ENCODE measurements at regions not wholly inside any gene's neighbourhood (a gene's known extent, or its start where the extent isn't known, plus 50 kb on each side); places are given as distances from the start of the nearest gene placed in this dataset.

DNA sequence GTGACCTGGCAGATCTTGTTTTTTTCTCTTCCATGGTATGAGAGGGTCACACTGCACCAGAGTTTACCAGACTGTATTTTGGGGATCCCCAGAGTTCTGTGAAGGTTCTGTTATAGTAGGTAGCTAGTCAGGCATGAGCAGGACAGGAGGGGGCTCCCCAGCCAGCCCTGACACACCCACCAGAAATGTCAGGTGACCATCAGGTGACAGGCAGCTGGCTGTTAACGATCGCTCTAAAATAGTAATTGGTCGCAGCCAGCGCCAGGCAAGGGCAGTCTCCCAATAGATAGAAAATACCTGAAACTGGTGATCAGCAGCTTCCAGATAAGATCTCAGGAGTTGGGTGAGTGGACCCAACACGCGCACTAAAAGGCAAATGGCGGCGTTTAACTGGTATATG lies 264.9 kb downstream of the RHOU start:
- H3K36me3 ChIP-seq (ENCODE audit: control insufficient read depth, insufficient read depth, low read length) = no peaks in the 10 kb centered on the region
- no peak overlapping the region for H3K4me3 ChIP-seq (ENCODE audit: low read length)
- no CpG with 5 or more reads among the region's 8 CpGs for WGBS (ENCODE audit: insufficient coverage, low lambda C conversion rate)
- no peak overlapping the region for H3K27ac ChIP-seq (ENCODE audit: low read length)
- H3K4me1 ChIP-seq (ENCODE audit: control insufficient read depth, insufficient read depth, low read length) = no peaks in the 10 kb centered on the region
- no peaks in the 10 kb centered on the region for H3K9me3 ChIP-seq (ENCODE audit: control insufficient read depth, low read depth, low read length)
- no peaks in the 10 kb centered on the region for H3K27me3 ChIP-seq (ENCODE audit: control insufficient read depth, insufficient read depth, low read length)
- DNase-seq = no peak

DNA sequence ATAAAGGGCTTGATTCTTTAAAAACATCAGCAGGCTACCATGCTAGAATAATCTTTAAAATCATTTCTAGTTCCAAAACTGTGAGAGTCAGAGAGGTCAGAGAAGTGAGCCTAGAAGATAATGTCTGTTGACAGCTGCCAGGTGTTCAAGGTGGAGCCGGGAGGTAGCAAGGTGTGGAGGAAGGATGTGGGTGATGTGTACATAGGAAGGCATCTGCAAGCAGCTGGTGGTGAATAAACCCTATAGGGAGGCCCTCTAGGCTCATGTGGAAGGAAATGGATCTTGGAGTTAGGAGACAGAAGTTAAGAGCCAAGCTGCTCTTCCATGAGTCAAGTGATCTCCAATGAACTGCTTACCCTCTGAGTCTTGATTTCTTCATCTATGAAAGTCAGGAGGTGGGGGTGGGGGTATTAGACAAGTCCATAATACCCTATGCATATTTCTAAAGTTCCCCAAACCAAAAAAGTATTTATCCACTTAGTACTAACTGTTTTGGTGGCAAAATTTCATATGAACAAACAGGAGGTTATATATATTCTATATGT lies 266.3 kb downstream of the RHOU start:
- Histone ChIP-seq H3K36me3 (ENCODE audit: control insufficient read depth, insufficient read depth, low read length) (no peaks in the 10 kb centered on the region), H3K9me3 (ENCODE audit: control insufficient read depth, low read depth, low read length) (no peaks in the 10 kb centered on the region), H3K27ac (ENCODE audit: low read length) (no peak overlapping the region), H3K4me3 (ENCODE audit: low read length) (no peak overlapping the region), H3K27me3 (ENCODE audit: control insufficient read depth, insufficient read depth, low read length) (no peaks in the 10 kb centered on the region), H3K4me1 (ENCODE audit: control insufficient read depth, insufficient read depth, low read length) (no peaks in the 10 kb centered on the region)
- WGBS (ENCODE audit: insufficient coverage, low lambda C conversion rate) = no CpG with 5 or more reads among the region's 1 CpG
- DNase-seq = peak in 1 of 2 donors; percentile 37

DNA sequence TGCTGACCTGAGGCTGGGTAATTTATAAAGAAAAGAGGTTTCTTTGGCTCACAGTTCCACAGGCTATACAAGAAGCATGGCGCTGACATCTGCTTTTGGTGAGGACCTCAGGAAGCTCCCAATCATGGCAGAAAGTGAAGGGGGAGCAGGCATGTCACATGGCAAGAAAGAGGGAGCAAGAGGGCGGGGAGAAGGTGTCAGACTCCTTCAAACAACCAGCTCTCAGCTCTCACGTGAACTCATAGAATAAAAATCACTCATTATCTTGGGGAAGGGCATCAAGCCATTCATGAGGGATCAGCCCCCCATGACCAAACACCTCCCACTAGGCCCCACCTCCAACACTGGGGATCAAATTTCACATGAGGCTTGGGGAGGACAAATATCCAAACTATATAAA lies 266.8 kb downstream of the RHOU start:
- WGBS (ENCODE audit: insufficient coverage, low lambda C conversion rate) = no CpG with 5 or more reads among the region's 3 CpGs

DNA sequence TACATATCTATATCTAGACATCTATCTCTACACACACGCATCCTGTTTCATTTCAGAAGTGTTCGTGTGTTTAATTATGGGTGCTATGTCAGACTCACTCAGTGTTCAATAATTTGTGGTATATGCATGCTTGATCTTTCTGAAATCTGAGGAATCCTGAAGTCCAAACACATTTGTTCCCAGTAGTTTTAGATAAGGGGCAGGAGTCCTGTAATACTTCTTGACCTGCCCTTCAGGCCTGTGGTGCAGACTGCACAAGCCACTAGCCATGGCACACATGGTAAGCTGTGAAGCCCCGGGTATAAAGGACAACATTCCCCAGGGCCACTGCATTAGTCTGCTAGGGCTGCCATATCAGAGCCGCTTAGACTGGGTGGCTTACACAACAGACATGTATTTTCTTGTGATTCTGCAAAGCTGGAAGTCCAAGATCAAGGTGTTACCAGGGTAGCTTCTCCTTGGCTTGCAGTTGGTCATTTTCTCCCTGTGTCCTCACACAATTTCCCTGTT lies 267.2 kb downstream of the RHOU start:
- Histone ChIP-seq H3K36me3 (ENCODE audit: control insufficient read depth, insufficient read depth, low read length) (no peaks in the 10 kb centered on the region), H3K4me1 (ENCODE audit: control insufficient read depth, insufficient read depth, low read length) (no peaks in the 10 kb centered on the region), H3K9me3 (ENCODE audit: control insufficient read depth, low read depth, low read length) (no peaks in the 10 kb centered on the region), H3K4me3 (ENCODE audit: low read length) (no peak overlapping the region), H3K27me3 (ENCODE audit: control insufficient read depth, insufficient read depth, low read length) (no peaks in the 10 kb centered on the region), H3K27ac (ENCODE audit: low read length) (no peak overlapping the region)
- DNase-seq = no peak
- no CpG with 5 or more reads among the region's 4 CpGs for WGBS (ENCODE audit: insufficient coverage, low lambda C conversion rate)

More for the DNA sequence above, 266.8 kb downstream of the RHOU start:
- Histone ChIP-seq H3K4me1 (ENCODE audit: control insufficient read depth, insufficient read depth, low read length) (no peaks in the 10 kb centered on the region), H3K27me3 (ENCODE audit: control insufficient read depth, insufficient read depth, low read length) (no peaks in the 10 kb centered on the region), H3K9me3 (ENCODE audit: control insufficient read depth, low read depth, low read length) (no peaks in the 10 kb centered on the region), H3K27ac (ENCODE audit: low read length) (no peak overlapping the region), H3K4me3 (ENCODE audit: low read length) (no peak overlapping the region), H3K36me3 (ENCODE audit: control insufficient read depth, insufficient read depth, low read length) (no peaks in the 10 kb centered on the region)
- no peak for DNase-seq

DNA sequence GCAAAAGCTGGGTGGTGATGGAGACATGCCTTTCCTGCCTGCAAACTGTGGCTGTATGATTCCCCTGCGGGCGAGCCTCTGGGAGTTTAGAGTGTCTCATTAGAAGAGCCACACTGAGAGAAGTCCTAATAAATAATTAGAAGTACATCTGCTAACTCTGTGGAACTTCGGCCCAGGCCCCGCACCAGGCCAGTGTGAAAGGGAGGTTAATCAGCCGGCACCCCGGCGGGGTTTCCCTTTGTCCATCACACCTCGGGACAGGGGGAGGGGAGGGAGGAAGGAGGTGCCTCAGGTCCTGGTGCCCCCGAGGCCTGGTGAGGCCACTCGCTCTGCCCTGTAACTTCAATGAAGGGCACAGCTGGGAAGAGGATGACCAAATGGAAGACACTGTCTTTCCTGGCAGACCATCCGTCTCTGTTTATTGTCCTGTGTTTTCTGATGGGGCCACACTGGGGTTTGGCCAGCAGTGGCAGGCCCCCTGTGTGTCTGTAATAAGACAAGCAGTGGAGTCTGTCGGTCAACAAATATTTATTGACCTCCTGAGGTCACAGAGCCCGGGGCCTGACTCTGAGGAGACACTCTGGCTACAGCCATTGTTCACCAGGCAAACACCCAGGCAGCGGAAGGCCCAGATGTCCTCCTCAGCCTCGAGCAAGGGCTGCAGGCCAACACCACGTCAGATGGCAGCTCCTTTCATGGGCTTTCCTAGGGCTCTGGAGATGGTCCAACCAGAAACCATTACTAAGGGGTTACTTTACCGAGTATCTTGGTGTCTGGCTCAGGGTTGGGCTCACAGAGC lies 267.5 kb upstream of the RAB4A start:
- no peak for DNase-seq
- H3K9me3 ChIP-seq (ENCODE audit: control insufficient read depth, low read depth, low read length) = no peaks in the 10 kb centered on the region
- no CpG with 5 or more reads among the region's 17 CpGs for WGBS (ENCODE audit: insufficient coverage, low lambda C conversion rate)
- no peaks in the 10 kb centered on the region for H3K27me3 ChIP-seq (ENCODE audit: control insufficient read depth, insufficient read depth, low read length)
- no peaks in the 10 kb centered on the region for H3K36me3 ChIP-seq (ENCODE audit: control insufficient read depth, insufficient read depth, low read length)
- no peak overlapping the region for H3K4me3 ChIP-seq (ENCODE audit: low read length)
- H3K4me1 ChIP-seq (ENCODE audit: control insufficient read depth, insufficient read depth, low read length) = no peaks in the 10 kb centered on the region
- no peak overlapping the region for H3K27ac ChIP-seq (ENCODE audit: low read length)

DNA sequence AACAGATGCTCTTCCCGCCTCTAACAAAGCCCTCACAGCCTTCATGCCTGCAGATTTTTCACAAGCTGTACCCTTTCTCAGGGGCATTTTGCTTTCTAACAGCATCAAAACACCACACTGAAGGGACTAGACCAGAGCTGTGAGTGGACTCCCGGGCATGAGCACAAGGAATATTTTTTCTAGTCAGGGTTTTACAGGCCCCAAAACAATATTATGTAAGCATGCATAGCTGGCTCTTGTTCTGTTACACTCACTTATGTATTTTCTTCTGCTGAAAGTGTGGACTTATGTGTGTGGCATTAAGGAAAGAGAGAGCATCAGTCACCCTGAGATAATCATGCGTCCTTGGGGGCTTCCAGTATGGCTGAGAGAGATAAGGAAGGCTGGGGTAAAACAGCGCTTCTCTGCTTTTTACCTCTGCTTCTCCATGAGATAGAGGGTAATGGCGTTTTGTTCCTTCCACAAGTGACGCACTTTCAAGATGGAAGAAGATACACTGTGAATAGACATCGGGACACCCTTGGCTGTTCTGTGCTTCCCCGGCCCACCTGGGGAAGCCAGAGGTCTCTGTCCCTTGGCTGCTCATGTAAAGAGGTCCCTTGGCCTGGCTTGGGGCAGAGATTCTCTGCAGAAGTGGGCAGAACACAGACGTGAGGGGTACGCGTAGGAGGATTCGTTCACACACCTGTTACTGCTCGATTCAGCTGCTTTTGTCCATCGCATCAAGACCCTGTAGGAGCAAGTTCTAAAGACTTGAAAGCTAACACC lies 266.7 kb upstream of the RAB4A start:
- no peak for DNase-seq
- H3K27me3 ChIP-seq (ENCODE audit: control insufficient read depth, insufficient read depth, low read length) = no peaks in the 10 kb centered on the region
- H3K4me3 ChIP-seq (ENCODE audit: low read length) = no peak overlapping the region
- H3K36me3 ChIP-seq (ENCODE audit: control insufficient read depth, insufficient read depth, low read length) = no peaks in the 10 kb centered on the region
- H3K27ac ChIP-seq (ENCODE audit: low read length) = no peak overlapping the region
- no peaks in the 10 kb centered on the region for H3K4me1 ChIP-seq (ENCODE audit: control insufficient read depth, insufficient read depth, low read length)
- no peaks in the 10 kb centered on the region for H3K9me3 ChIP-seq (ENCODE audit: control insufficient read depth, low read depth, low read length)
- whole genome bisulfite sequencing (ENCODE audit: insufficient coverage, low lambda C conversion rate) = 100% methylated on average over 1 of the region's 14 CpGs

DNA sequence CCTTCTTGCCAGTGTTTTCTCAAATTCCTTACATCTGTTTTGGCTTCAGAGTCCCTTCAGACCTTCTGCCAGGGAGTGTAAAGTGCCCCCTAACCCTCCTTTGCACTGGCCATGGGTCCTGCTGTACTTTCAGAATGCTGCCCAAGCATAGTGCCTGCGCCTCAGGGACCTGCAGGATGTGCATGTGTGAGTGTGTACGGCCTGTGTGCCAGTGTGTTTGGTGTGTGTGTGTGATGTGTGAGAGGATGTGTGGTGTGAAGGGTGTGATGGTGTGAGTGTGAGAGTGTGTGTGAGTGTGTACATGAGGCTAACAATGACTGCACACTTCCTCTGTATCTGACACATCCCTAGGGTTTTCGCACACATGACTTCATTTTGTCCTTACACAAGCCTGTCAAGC lies 265.8 kb upstream of the RAB4A start:
- Histone ChIP-seq H3K9me3 (ENCODE audit: control insufficient read depth, low read depth, low read length) (no peaks in the 10 kb centered on the region), H3K4me3 (ENCODE audit: low read length) (no peak overlapping the region), H3K36me3 (ENCODE audit: control insufficient read depth, insufficient read depth, low read length) (no peaks in the 10 kb centered on the region), H3K27ac (ENCODE audit: low read length) (no peak overlapping the region), H3K4me1 (ENCODE audit: control insufficient read depth, insufficient read depth, low read length) (no peaks in the 10 kb centered on the region), H3K27me3 (ENCODE audit: control insufficient read depth, insufficient read depth, low read length) (no peaks in the 10 kb centered on the region)
- WGBS (ENCODE audit: insufficient coverage, low lambda C conversion rate) = no CpG with 5 or more reads among the region's 3 CpGs
- no peak for DNase-seq

DNA sequence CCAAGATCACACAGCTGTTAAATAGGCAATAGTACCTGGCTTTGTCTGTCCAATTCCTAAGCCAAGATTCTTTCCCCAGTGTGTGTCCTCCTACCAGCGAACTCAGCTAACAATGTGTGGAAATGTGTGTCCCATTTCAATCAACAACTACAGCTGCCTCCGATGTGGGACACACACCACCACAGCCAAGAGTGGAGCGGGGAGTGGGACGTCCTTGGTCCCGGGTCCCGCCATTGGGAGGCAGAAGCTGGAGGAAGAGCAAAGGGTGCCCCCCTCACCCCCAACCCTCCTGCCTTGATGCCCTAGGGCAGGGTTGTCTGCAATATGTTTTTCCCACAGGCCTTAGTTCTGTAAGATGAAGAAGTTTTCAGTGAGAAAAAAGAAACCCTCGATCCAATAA lies 265.4 kb upstream of the RAB4A start:
- H3K36me3 ChIP-seq (ENCODE audit: control insufficient read depth, insufficient read depth, low read length) = no peaks in the 10 kb centered on the region
- no peak for DNase-seq
- no peak overlapping the region for H3K27ac ChIP-seq (ENCODE audit: low read length)
- no peaks in the 10 kb centered on the region for H3K27me3 ChIP-seq (ENCODE audit: control insufficient read depth, insufficient read depth, low read length)
- no peak overlapping the region for H3K4me3 ChIP-seq (ENCODE audit: low read length)
- H3K4me1 ChIP-seq (ENCODE audit: control insufficient read depth, insufficient read depth, low read length) = no peaks in the 10 kb centered on the region
- no peaks in the 10 kb centered on the region for H3K9me3 ChIP-seq (ENCODE audit: control insufficient read depth, low read depth, low read length)
- 67% methylated on average over 1 of the region's 7 CpGs for WGBS (ENCODE audit: insufficient coverage, low lambda C conversion rate)

DNA sequence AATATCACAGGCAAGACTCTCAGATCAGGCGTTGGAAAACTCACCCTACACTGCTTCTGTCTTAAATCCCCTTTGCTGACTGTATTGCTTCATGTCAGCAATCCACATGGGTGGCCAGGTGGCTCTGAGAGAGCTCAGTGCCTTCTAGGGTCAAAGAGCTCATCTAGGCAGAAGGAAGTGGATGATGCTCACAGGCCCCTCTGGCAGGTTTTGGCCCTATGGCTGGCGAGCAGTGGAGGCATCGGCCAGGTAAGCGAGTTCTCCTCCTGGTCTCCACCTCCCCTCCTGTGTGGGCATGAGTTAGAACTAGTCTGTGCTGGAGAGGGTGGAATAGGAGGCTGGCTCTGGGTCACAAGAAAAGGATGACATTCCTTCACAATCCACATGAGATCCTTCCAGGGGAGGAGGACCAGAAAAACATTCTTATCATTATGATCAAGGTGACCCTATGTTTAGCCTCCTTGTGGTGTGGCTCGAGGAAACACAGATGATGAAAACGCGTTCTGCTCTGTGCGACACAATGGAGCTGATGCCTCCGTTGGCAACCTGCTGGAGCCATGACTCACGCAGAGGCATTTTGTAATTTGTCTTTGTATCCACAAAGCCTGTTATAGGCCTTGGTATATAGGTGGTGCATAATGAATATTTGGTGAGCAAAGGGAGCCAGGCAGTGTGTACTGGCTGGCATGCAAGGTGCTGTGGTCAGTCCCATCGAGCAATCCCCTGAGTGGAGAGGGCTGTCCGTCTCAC lies 264.6 kb upstream of the RAB4A start:
- no peak overlapping the region for H3K27ac ChIP-seq (ENCODE audit: low read length)
- H3K36me3 ChIP-seq (ENCODE audit: control insufficient read depth, insufficient read depth, low read length) = no peaks in the 10 kb centered on the region
- no peak overlapping the region for H3K4me3 ChIP-seq (ENCODE audit: low read length)
- H3K9me3 ChIP-seq (ENCODE audit: control insufficient read depth, low read depth, low read length) = no peaks in the 10 kb centered on the region
- H3K27me3 ChIP-seq (ENCODE audit: control insufficient read depth, insufficient read depth, low read length) = no peaks in the 10 kb centered on the region
- H3K4me1 ChIP-seq (ENCODE audit: control insufficient read depth, insufficient read depth, low read length) = no peaks in the 10 kb centered on the region
- no peak for DNase-seq
- WGBS (ENCODE audit: insufficient coverage, low lambda C conversion rate) = 100% methylated on average over 1 of the region's 12 CpGs

DNA sequence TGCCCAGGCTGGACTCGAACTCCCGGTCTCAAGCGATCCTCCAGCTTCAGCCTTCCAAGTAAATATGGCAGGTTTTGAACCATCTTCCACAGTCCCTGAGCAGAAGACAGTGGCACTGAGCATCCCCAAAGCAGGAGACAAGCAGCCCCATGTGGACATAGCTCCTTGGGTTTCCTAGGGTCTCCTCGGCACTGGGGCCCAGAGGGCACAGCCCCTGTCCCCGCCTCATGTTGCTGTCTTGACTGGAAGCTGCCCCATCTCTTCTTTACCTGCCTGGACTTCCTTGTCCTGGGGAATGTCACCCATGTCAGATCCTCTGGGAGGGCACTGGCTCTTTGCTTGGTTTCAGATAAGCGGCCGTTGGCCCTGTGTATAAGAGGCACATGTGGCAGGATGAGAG lies 263.7 kb upstream of the RAB4A start:
- Histone ChIP-seq H3K27ac (ENCODE audit: low read length) (no peak overlapping the region), H3K4me3 (ENCODE audit: low read length) (no peak overlapping the region), H3K36me3 (ENCODE audit: control insufficient read depth, insufficient read depth, low read length) (no peaks in the 10 kb centered on the region), H3K27me3 (ENCODE audit: control insufficient read depth, insufficient read depth, low read length) (no peaks in the 10 kb centered on the region), H3K4me1 (ENCODE audit: control insufficient read depth, insufficient read depth, low read length) (no peaks in the 10 kb centered on the region), H3K9me3 (ENCODE audit: control insufficient read depth, low read depth, low read length) (no peaks in the 10 kb centered on the region)
- no peak for DNase-seq
- WGBS (ENCODE audit: insufficient coverage, low lambda C conversion rate) = no CpG with 5 or more reads among the region's 7 CpGs
